Activated naive CD4-positive, alpha-beta T cell treated with anti-CD3 and anti-CD28 coated beads, Interleukin-2, amount 10 ng/mL, durations not matched to agents 7 days and 5 days (primary cell): ENCODE measurements at regions not wholly inside any gene's neighbourhood (a gene's known extent, or its start where the extent isn't known, plus 50 kb on each side); places are given as distances from the start of the nearest gene placed in this dataset.
"Not testable (repeated sequence)": the region's sequence is repeated elsewhere in the genome, so short reads cannot be mapped to it uniquely, and the experiment has no call there.

Experiments
- CTCF ChIA-PET: fragments of 350-600 bp; sonication (Branson Sonifier 250); formaldehyde crosslinking; loops from one replicate; lab custom pipeline; 2021; ENCODE audit warnings: antibody characterized with exemption; lab: Charles Lee
- DNase-seq: peaks from one replicate; pipeline ENCODE4 v3.0.0-alpha.2; 2020
- H3K27ac Mint-ChIP-seq: one replicate; pipeline ENCODE4 v1.8.0; 2021; ENCODE audit warnings: mild to moderate bottlenecking, moderate library complexity, mixed read lengths
- H3K27me3 Mint-ChIP-seq: one replicate; pipeline ENCODE4 v1.8.0; 2021; ENCODE audit warnings: mild to moderate bottlenecking, mixed read lengths
- H3K36me3 Mint-ChIP-seq: one replicate; pipeline ENCODE4 v1.8.0; 2021; ENCODE audit warnings: mixed read lengths
- H3K4me1 Mint-ChIP-seq: one replicate; pipeline ENCODE4 v1.8.0; 2021; ENCODE audit warnings: mixed read lengths
- H3K4me3 Mint-ChIP-seq: one replicate; pipeline ENCODE4 v1.8.0; 2021; ENCODE audit warnings: mild to moderate bottlenecking, moderate library complexity, mixed read lengths
- H3K9me3 Mint-ChIP-seq: one replicate; pipeline ENCODE4 v1.8.0; 2021; ENCODE audit warnings: mixed read lengths

DNA sequence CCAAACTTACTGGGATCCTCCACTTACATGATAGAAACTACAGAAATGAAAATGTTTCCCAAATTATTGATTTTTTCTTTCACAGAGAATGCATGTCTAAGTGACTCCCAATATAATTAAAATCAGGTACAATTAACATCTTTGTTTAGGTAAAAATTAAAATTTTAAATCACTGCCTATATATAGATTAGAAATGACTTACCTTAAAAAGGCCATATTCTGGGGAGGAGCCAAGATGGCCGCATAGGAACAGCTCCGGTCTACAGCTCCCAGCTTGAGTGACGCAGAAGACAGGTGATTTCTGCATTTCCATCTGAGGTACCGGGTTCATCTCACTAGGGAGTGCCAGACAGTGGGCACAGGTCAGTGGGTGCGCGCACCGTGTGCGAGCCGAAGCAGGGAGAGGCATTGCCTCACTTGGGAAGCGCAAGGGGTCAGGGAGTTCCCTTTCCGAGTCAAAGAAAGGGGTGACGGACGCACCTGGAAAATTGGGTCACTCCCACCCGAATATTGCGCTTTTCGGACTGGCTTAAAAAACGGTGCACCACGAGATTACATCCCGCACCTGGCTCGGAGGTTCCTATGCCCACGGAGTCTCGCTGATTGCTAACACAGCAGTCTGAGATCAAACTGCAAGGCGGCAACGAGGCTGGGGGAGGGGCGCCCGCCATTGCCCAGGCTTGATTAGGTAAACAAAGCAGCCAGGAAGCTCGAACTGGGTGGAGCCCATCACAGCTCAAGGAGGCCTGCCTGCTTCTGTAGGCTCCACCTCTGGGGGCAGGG is 757.9 kb downstream of the C4orf33 start:
- H3K4me1 Mint-ChIP-seq, H3K27me3 Mint-ChIP-seq, DNase-seq, H3K36me3 Mint-ChIP-seq, CTCF ChIA-PET, H3K27ac Mint-ChIP-seq, H3K4me3 Mint-ChIP-seq, H3K9me3 Mint-ChIP-seq: not testable (repeated sequence)

DNA sequence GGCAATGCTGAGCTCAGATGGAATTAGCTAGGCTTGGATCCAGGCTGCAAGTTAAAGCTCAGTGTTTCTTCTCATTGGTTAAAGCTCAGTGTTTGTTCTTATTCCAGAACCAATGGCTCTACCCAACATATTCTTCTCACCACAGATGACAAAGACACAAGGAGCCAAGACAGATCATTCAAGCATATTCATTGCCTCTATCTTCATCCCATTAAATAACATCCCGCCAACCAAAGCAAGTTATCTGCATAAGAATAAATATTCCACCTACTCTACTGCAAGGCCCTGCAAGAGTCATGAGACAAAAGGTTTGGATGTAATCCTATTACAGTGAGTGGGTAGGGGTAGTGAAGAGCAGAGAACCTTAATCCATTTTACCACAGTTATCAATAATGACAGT is 766.5 kb downstream of the C4orf33 start:
- H3K36me3 Mint-ChIP-seq, result no peaks in the 10 kb centered on the region
- H3K4me1 Mint-ChIP-seq, result no peaks in the 10 kb centered on the region
- no peak overlapping the region for H3K4me3 Mint-ChIP-seq
- CTCF ChIA-PET, result no interaction called here
- no peaks in the 10 kb centered on the region for H3K27me3 Mint-ChIP-seq
- no peak overlapping the region for H3K27ac Mint-ChIP-seq
- peaks cover 3% of the 10 kb centered on the region for H3K9me3 Mint-ChIP-seq
- DNase-seq, result no peak

DNA sequence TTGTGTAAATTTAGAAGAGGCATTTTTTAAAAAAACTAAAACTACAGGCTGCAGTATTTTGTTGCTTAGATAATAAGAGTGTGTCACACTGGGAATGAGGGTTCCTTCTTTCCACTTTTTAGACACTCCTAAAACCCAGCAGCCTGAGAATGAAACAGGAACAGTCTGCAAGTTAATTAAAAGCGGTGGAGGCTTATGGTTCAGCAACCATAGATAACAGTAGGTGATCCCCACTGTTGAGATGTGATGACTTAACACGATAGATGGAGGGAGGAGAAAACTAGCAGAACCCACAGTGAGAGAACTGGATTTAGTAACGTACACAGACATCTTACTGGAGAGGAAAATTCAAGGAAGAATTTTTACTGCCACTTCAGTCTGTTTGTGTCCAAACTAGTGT is 767.3 kb downstream of the C4orf33 start:
- H3K9me3 Mint-ChIP-seq, result peaks cover 3% of the 10 kb centered on the region
- no peaks in the 10 kb centered on the region for H3K4me1 Mint-ChIP-seq
- no peaks in the 10 kb centered on the region for H3K36me3 Mint-ChIP-seq
- no peak overlapping the region for H3K27ac Mint-ChIP-seq
- CTCF ChIA-PET, result no interaction called here
- no peak for DNase-seq
- H3K27me3 Mint-ChIP-seq, result no peaks in the 10 kb centered on the region
- no peak overlapping the region for H3K4me3 Mint-ChIP-seq

DNA sequence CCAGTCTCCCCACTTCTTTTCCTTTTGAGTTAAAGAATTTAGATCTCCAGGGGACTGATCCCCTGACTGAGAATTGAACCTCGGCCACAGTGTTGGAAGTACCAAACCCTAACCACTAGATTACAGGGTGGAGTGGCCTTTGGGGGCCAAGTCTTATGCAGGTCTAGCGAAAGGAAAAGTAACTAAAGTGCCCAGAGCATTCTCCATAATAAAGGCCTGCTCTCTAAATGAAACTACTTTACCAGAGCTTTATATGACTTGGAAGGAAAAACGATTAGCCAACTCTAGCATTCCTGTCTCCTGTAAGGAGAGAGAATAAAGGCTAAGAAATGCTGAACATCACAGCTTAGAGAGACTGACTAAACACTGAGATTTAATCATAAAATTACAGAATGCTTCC is 788.0 kb downstream of the C4orf33 start:
- no peaks in the 10 kb centered on the region for H3K27me3 Mint-ChIP-seq
- no peaks in the 10 kb centered on the region for H3K4me1 Mint-ChIP-seq
- no peak for DNase-seq
- H3K27ac Mint-ChIP-seq, result no peak overlapping the region
- CTCF ChIA-PET, result no interaction called here
- peaks cover 5% of the 10 kb centered on the region for H3K9me3 Mint-ChIP-seq
- no peak overlapping the region for H3K4me3 Mint-ChIP-seq
- H3K36me3 Mint-ChIP-seq, result no peaks in the 10 kb centered on the region

DNA sequence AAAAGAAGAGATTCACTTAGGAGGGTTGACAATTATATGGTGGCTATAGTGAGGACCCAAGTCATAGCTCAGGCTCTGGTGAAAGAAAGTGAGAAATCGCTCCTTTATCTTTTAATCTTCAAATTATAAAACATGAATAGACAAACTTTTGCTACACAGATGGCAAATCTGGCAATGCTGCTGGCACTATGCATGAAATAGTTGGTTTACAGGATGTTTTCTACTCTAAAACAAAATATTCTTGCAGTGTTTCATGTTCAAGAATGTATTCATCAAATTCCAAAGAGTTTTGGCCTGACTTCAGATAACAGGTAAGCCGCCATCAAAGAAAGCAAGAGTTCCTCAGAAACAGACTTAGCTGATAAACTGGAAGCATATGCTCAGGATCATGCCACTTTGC is 801.2 kb downstream of the C4orf33 start:
- DNase-seq, result no peak
- peaks cover 6% of the 10 kb centered on the region for H3K9me3 Mint-ChIP-seq
- H3K27ac Mint-ChIP-seq, result no peak overlapping the region
- CTCF ChIA-PET, result no interaction called here
- H3K27me3 Mint-ChIP-seq, result no peaks in the 10 kb centered on the region
- H3K36me3 Mint-ChIP-seq, result no peaks in the 10 kb centered on the region
- no peaks in the 10 kb centered on the region for H3K4me1 Mint-ChIP-seq
- no peak overlapping the region for H3K4me3 Mint-ChIP-seq

DNA sequence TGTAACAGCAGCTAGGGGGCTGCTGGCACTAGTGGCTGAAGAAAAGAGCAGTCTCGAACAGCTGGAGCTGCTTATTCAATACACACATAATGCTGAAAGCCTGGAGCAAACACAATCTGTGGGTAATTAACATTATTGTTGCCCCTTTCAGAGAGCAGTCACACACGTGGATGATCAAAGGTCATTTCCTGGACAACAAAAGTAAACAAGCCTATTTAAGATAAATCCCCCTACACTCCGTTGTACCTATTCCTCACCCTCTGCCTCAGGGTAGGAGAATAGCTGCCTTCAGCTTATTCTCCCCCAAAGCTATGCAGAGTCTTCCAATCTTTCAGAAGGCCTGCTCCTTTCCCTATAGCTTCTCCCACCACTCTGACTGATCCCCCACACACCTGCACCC is 803.9 kb downstream of the C4orf33 start:
- Mint-ChIP-seq H3K4me3 (no peak overlapping the region), H3K27ac (no peak overlapping the region), H3K36me3 (no peaks in the 10 kb centered on the region), H3K9me3 (peaks cover 8% of the 10 kb centered on the region), H3K4me1 (no peaks in the 10 kb centered on the region), H3K27me3 (no peaks in the 10 kb centered on the region)
- CTCF ChIA-PET, result no interaction called here
- DNase-seq, result no peak

DNA sequence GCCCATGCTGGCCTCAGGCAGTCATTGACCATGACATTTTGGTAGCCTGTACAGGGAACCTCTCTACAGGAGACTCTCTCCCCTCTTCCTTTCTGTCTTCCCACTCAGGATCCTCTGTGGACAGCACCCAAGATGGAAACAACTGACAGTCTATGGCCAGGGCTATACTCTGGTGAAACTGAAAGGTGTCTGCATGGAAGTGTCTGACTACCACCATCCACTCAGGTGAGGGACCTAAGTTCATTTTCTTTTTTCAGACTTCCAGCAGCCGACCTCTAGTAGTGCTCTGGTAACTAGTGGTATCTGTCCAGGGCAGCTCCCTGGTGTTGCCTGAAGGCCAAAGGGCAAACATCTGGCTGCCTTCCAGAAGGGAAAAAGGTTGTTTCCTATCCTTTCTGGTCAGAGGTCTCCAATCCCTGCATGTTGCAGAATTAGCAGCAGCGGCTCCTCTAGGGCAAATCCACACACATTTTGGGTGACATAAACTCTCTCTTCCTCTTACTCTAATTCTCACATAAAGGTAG is 804.5 kb downstream of the C4orf33 start:
- Mint-ChIP-seq H3K4me1 (no peaks in the 10 kb centered on the region), H3K36me3 (no peaks in the 10 kb centered on the region), H3K27me3 (no peaks in the 10 kb centered on the region), H3K9me3 (peaks cover 8% of the 10 kb centered on the region), H3K27ac (no peak overlapping the region), H3K4me3 (no peak overlapping the region)
- DNase-seq, result no peak
- CTCF ChIA-PET, result no interaction called here

DNA sequence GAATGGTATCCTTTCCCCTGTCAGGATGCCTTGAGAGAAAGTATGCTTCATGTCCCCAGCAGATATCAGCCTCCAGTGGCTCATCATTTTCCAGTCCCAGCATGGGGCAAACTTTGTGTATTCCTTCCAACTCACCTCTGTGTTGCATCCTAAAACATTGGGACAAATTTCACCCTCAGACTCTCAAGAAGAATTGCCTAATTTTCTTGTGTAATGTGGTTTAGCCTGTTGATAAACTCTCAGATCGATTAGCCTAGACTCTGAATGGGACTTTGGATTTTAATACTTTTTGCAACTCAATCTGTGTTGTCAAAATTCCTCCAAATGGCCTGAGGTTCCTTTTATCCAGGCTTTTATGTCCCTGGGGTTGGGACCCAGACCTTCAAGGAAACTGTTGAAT is 805.3 kb downstream of the C4orf33 start:
- CTCF ChIA-PET, result no interaction called here
- H3K36me3 Mint-ChIP-seq, result no peaks in the 10 kb centered on the region
- H3K9me3 Mint-ChIP-seq, result peaks cover 8% of the 10 kb centered on the region
- no peak for DNase-seq
- no peaks in the 10 kb centered on the region for H3K4me1 Mint-ChIP-seq
- H3K27me3 Mint-ChIP-seq, result no peaks in the 10 kb centered on the region
- no peak overlapping the region for H3K27ac Mint-ChIP-seq
- H3K4me3 Mint-ChIP-seq, result no peak overlapping the region

DNA sequence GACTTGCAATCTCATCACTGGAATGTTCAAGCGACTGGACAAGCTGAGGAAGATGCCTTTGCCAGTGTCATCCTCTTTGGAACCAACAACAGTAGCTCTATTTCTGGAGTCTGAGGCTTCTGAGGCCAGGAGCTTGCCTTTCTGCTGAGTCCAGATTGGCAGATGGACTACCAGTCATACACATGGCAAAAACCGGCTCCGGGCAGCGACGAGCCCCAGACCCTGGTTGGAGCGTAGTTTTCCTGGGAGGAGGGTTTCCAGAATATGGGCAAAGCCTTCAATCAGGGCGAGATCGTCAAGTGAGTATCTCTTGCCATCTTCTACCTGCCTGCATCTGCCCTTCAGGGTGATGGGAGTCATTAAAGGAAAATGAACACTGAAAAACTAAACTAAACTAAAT is 807.9 kb downstream of the C4orf33 start:
- no peaks in the 10 kb centered on the region for H3K36me3 Mint-ChIP-seq
- H3K27ac Mint-ChIP-seq, result no peak overlapping the region
- DNase-seq, result no peak

DNA sequence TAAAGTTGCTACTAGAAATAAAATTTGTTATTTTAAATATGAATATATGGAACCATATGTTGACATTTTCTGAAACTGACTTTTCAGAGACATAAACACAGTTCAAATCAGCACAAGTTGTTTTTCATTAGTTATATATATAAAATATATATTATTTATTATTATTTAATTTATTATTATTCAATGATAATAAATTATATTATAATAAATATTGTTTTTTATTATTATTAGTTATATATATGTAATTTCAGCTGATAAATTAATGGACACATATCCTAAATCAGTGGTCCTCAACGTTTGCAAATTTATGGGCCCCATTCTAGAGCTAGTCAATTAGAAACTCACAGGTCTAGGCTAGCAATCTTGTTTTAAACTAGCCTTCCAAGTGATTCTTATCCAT is 809.3 kb downstream of the C4orf33 start:
- Mint-ChIP-seq H3K36me3 (no peaks in the 10 kb centered on the region), H3K27me3 (no peaks in the 10 kb centered on the region), H3K27ac (no peak overlapping the region), H3K4me3 (no peak overlapping the region), H3K4me1 (no peaks in the 10 kb centered on the region), H3K9me3 (peaks cover 6% of the 10 kb centered on the region)
- no peak for DNase-seq
- CTCF ChIA-PET, result no interaction called here

More for the DNA sequence above, 807.9 kb downstream of the C4orf33 start:
- peaks cover 6% of the 10 kb centered on the region for H3K9me3 Mint-ChIP-seq
- CTCF ChIA-PET, result no interaction called here
- H3K4me3 Mint-ChIP-seq, result no peak overlapping the region
- no peaks in the 10 kb centered on the region for H3K4me1 Mint-ChIP-seq
- H3K27me3 Mint-ChIP-seq, result no peaks in the 10 kb centered on the region

DNA sequence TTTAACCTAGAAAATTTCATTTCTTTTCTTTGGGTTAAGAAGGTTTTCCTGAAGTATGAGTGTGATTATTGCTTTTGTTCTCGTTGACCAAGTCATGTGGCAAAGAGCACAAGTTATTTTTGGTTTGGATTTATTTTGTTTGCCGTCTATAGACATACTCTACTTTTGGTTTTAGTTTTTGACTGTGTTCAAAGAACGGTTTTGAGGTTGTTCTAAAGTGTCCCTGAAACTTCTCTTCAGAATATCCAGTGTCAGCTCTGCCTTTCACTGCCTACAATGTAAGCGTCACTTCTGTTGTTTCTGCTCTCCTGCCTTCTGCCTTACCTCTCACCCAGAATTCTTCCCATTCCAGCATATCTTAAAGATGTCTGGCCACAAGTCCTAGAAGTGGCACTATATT is 812.2 kb downstream of the C4orf33 start:
- no peaks in the 10 kb centered on the region for H3K27me3 Mint-ChIP-seq
- H3K27ac Mint-ChIP-seq, result no peak overlapping the region
- no peaks in the 10 kb centered on the region for H3K9me3 Mint-ChIP-seq
- CTCF ChIA-PET, result no interaction called here
- DNase-seq, result no peak
- H3K4me3 Mint-ChIP-seq, result no peak overlapping the region
- H3K4me1 Mint-ChIP-seq, result no peaks in the 10 kb centered on the region
- H3K36me3 Mint-ChIP-seq, result no peaks in the 10 kb centered on the region

DNA sequence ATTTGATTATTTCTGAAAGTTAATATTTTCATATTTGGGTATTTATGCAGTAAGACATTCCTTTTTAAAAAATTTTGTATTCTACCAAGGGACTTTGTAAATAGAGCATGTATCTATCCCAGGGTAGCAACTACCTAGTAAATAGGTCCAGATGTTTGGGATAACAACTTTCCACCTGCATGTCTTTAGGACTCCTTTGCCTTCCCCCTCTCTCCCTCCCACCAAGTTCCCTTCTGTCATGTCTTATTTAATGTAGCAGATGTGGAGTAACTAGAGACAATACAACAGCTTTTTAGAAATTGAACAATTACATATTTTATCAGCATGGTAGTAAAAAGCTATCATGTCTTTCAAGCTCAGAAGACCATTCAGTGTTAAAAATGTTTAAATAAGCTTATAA is 821.0 kb downstream of the C4orf33 start:
- no peaks in the 10 kb centered on the region for H3K27me3 Mint-ChIP-seq

DNA sequence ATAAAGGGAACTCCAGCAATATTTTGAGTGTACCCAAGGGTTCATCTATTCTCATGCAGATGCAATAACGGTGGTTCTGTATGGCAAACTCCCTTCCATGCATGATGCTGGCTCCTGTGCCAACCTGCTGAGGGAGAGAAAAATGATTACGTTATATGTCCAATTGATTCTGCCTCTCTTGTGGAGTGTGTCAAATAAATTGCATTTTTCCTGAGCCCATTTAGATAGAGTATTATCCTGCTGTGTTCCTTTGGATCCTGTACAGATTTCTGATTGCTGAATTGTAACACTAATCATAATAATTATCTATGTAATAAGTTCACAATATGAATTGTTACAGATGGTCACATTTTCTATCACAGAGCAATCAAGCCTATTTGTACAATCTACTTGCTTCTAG is 821.7 kb downstream of the C4orf33 start:
- no peak overlapping the region for H3K4me3 Mint-ChIP-seq
- no peaks in the 10 kb centered on the region for H3K27me3 Mint-ChIP-seq
- no peaks in the 10 kb centered on the region for H3K9me3 Mint-ChIP-seq
- CTCF ChIA-PET, result no interaction called here
- H3K4me1 Mint-ChIP-seq, result no peaks in the 10 kb centered on the region
- no peak overlapping the region for H3K27ac Mint-ChIP-seq
- no peak for DNase-seq
- no peaks in the 10 kb centered on the region for H3K36me3 Mint-ChIP-seq

More for the DNA sequence above, 821.0 kb downstream of the C4orf33 start:
- DNase-seq, result no peak
- no peak overlapping the region for H3K4me3 Mint-ChIP-seq
- H3K27ac Mint-ChIP-seq, result no peak overlapping the region
- no peaks in the 10 kb centered on the region for H3K9me3 Mint-ChIP-seq
- no peaks in the 10 kb centered on the region for H3K4me1 Mint-ChIP-seq
- no peaks in the 10 kb centered on the region for H3K36me3 Mint-ChIP-seq
- CTCF ChIA-PET, result no interaction called here

DNA sequence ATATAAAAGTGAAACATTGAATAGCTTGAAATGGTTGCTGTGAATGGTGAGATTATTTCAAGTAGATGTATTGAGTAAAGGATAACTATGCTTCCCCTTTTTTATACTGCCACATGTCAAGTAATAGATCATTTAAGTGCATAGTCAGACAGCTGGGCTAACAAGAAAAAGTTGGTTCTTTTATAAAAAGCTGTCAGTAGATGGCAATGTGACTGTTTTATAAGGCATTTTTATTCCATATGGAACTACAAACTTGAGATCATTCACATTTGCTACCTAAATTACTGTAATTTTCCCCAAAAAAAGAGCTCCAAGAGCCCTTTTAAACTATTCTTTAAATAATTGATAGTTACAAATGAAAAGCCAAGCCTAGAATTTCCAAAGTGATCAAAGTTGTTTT is 831.0 kb downstream of the C4orf33 start:
- no peak overlapping the region for H3K4me3 Mint-ChIP-seq
- DNase-seq, result no peak
- CTCF ChIA-PET, result no interaction called here
- H3K27ac Mint-ChIP-seq, result no peak overlapping the region
- no peaks in the 10 kb centered on the region for H3K36me3 Mint-ChIP-seq
- H3K9me3 Mint-ChIP-seq, result no peaks in the 10 kb centered on the region
- no peaks in the 10 kb centered on the region for H3K27me3 Mint-ChIP-seq
- H3K4me1 Mint-ChIP-seq, result no peaks in the 10 kb centered on the region

DNA sequence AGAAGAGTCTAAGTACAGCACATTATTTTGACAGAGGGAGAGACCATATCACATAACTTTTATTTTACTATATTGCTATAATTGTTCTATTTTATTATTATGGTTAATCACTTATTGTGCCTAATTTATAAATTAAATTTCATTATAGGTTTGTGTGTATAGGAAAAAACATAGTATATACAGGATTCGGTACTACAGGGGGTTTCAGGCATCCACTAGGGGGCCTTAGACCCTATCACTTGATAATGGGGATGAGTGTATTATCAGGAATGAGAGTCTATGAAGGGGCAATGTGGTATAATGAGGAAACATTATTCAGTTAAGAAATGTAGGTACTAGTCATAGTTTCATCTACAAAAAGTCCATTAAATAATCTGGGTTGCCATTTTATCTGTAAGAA is 833.1 kb downstream of the C4orf33 start:
- no peak for DNase-seq
- no peaks in the 10 kb centered on the region for H3K36me3 Mint-ChIP-seq
- H3K27ac Mint-ChIP-seq, result no peak overlapping the region
- no peaks in the 10 kb centered on the region for H3K27me3 Mint-ChIP-seq
- no peaks in the 10 kb centered on the region for H3K9me3 Mint-ChIP-seq
- H3K4me1 Mint-ChIP-seq, result no peaks in the 10 kb centered on the region
- CTCF ChIA-PET, result no interaction called here
- H3K4me3 Mint-ChIP-seq, result no peak overlapping the region
